ENCODE measurements at regions not wholly inside any gene's neighbourhood (a gene's known extent, or its start where the extent isn't known, plus 50 kb on each side); places are given as distances from the start of the nearest gene placed in this dataset.

- TF ChIP-seq CEBPB (IDR thresholded peaks at IDR 0.05) (no peak), TAF1 (IDR thresholded peaks at IDR 0.05; ENCODE audit: low read depth) (no peak), MAX (IDR thresholded peaks at IDR 0.05) (no peak), EP300 (IDR thresholded peaks at IDR 0.05; ENCODE audit: borderline replicate concordance) (no peak), CREB1 (IDR thresholded peaks at IDR 0.05; ENCODE audit: low read depth) (no peak), RAD21 (IDR thresholded peaks at IDR 0.05; ENCODE audit: low read depth) (no peak)
- TF ChIP-seq, protein P1, sequence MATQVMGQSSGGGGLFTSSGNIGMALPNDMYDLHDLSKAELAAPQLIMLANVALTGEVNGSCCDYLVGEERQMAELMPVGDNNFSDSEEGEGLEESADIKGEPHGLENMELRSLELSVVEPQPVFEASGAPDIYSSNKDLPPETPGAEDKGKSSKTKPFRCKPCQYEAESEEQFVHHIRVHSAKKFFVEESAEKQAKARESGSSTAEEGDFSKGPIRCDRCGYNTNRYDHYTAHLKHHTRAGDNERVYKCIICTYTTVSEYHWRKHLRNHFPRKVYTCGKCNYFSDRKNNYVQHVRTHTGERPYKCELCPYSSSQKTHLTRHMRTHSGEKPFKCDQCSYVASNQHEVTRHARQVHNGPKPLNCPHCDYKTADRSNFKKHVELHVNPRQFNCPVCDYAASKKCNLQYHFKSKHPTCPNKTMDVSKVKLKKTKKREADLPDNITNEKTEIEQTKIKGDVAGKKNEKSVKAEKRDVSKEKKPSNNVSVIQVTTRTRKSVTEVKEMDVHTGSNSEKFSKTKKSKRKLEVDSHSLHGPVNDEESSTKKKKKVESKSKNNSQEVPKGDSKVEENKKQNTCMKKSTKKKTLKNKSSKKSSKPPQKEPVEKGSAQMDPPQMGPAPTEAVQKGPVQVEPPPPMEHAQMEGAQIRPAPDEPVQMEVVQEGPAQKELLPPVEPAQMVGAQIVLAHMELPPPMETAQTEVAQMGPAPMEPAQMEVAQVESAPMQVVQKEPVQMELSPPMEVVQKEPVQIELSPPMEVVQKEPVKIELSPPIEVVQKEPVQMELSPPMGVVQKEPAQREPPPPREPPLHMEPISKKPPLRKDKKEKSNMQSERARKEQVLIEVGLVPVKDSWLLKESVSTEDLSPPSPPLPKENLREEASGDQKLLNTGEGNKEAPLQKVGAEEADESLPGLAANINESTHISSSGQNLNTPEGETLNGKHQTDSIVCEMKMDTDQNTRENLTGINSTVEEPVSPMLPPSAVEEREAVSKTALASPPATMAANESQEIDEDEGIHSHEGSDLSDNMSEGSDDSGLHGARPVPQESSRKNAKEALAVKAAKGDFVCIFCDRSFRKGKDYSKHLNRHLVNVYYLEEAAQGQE (IDR thresholded peaks at IDR 0.05; ENCODE audit: low read depth): no peak
Observed at GRCh38 chr15:88395872-88396781, 71.1 kb downstream of the MRPL46 start.

All from Ishikawa (cell line).